PC-9 (cell line): ENCODE measurements at regions not wholly inside any gene's neighbourhood (a gene's known extent, or its start where the extent isn't known, plus 50 kb on each side); places are given as distances from the start of the nearest gene placed in this dataset.

Experiments
- CTCF ChIP-seq: fragments of 200-600 bp; sonication (generic); conservative IDR thresholded peaks from 2 replicates; pipeline ENCODE4 v1.6.1; 2017; ENCODE audit warnings: mixed run types, antibody characterized with exemption, mild to moderate bottlenecking, moderate library complexity
- EZH2 ChIP-seq: fragments of 200-600 bp; sonication (generic); IDR thresholded peaks from 2 replicates; pipeline ENCODE4 v1.8.0; 2017; ENCODE audit warnings: antibody characterized with exemption, low read depth

GRCh38 chr15:31439328-31439727, 112.7 kb downstream of the KLF13 start:
- TF ChIP-seq CTCF = no peak
- TF ChIP-seq EZH2 = no peak
